ENCODE measurements at regions not wholly inside any gene's neighbourhood (a gene's known extent, or its start where the extent isn't known, plus 50 kb on each side); places are given as distances from the start of the nearest gene placed in this dataset.

DNA sequence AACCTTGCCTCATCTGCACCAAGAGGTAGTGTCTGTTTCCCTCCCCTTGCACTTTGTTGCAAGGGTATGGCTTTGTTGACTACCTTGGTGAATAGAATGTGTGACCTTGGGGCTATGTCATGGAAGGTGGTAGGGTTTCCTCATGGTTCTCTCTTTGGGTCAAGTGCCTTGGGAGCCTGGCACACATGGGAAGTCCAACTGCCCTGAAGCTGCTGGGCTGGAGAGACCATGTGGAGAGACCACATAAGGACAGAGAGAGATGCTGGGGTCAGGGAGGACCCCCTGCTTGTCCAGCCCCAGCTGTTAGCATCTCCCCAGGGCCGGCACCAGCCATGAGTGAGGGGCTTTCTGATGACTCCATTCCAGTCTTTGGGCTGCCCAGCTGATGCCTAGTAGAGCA lies 95.5 kb upstream of the PAX1 start:
- DNase-seq (ENCODE audit: low spot score) = no peak
- H3K27ac Mint-ChIP-seq = no peak overlapping the region
- no peaks in the 10 kb centered on the region for H3F3A ChIP-seq (replicated peaks; ENCODE audit: low read depth)
- no peaks in the 10 kb centered on the region for H3K9me3 Mint-ChIP-seq
- no peak for ATAC-seq
- peaks cover 2% of the 10 kb centered on the region; the same call in 2 of the 3 replicates for H3K4me1 Mint-ChIP-seq
- H3K9me2 ChIP-seq (ENCODE audit: insufficient read depth) = no peaks in the 10 kb centered on the region
- no peaks in the 10 kb centered on the region for H3K79me2 ChIP-seq (replicated peaks; ENCODE audit: insufficient read depth)
- no peak overlapping the region for H3K27ac ChIP-seq (ENCODE audit: low read depth)
- H4K20me1 ChIP-seq (replicated peaks; ENCODE audit: insufficient read depth) = no peaks in the 10 kb centered on the region
- H3K27me3 Mint-ChIP-seq (ENCODE audit: insufficient read depth, low read depth, poor library complexity) = peaks cover 6% of the 10 kb centered on the region
- no peak overlapping the region for H3K4me3 ChIP-seq
- no peaks in the 10 kb centered on the region for H3K36me3 Mint-ChIP-seq (ENCODE audit: low read depth)
- H3K4me1 ChIP-seq (ENCODE audit: insufficient read depth) = no peaks in the 10 kb centered on the region
- no peak overlapping the region for H3K4me2 ChIP-seq
- TF ChIP-seq, protein P1, sequence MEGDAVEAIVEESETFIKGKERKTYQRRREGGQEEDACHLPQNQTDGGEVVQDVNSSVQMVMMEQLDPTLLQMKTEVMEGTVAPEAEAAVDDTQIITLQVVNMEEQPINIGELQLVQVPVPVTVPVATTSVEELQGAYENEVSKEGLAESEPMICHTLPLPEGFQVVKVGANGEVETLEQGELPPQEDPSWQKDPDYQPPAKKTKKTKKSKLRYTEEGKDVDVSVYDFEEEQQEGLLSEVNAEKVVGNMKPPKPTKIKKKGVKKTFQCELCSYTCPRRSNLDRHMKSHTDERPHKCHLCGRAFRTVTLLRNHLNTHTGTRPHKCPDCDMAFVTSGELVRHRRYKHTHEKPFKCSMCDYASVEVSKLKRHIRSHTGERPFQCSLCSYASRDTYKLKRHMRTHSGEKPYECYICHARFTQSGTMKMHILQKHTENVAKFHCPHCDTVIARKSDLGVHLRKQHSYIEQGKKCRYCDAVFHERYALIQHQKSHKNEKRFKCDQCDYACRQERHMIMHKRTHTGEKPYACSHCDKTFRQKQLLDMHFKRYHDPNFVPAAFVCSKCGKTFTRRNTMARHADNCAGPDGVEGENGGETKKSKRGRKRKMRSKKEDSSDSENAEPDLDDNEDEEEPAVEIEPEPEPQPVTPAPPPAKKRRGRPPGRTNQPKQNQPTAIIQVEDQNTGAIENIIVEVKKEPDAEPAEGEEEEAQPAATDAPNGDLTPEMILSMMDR (conservative IDR thresholded peaks at IDR 0.05; ENCODE audit: low read depth in 2 of 2) = no peak
- TF ChIP-seq ZNF114 (CRISPR knock-in tag; IDR thresholded peaks at IDR 0.05) (no peak), NANOG (IDR thresholded peaks at IDR 0.05; ENCODE audit: borderline replicate concordance) (no peak), ZNF331 (CRISPR knock-in tag; IDR thresholded peaks at IDR 0.05; ENCODE audit: low read depth) (no peak), EZH2 (IDR thresholded peaks at IDR 0.05; ENCODE audit: low read depth, unreplicated experiment) (no peak), POLR2AphosphoS5 (IDR thresholded peaks at IDR 0.05; ENCODE audit: low read depth) (no peak), EZH2phosphoT487 (IDR thresholded peaks at IDR 0.05; ENCODE audit: unreplicated experiment) (no peak), CREB1 (CRISPR knock-in tag; IDR thresholded peaks at IDR 0.05; ENCODE audit: low read depth) (no peak), JUNB (IDR thresholded peaks at IDR 0.05; ENCODE audit: unreplicated experiment) (no peak), STAT1 (IDR thresholded peaks at IDR 0.05; ENCODE audit: unreplicated experiment) (no peak)
- TF ChIP-seq, protein P2, sequence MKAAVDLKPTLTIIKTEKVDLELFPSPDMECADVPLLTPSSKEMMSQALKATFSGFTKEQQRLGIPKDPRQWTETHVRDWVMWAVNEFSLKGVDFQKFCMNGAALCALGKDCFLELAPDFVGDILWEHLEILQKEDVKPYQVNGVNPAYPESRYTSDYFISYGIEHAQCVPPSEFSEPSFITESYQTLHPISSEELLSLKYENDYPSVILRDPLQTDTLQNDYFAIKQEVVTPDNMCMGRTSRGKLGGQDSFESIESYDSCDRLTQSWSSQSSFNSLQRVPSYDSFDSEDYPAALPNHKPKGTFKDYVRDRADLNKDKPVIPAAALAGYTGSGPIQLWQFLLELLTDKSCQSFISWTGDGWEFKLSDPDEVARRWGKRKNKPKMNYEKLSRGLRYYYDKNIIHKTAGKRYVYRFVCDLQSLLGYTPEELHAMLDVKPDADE (IDR thresholded peaks at IDR 0.05) = no peak
- TF ChIP-seq, protein P3, sequence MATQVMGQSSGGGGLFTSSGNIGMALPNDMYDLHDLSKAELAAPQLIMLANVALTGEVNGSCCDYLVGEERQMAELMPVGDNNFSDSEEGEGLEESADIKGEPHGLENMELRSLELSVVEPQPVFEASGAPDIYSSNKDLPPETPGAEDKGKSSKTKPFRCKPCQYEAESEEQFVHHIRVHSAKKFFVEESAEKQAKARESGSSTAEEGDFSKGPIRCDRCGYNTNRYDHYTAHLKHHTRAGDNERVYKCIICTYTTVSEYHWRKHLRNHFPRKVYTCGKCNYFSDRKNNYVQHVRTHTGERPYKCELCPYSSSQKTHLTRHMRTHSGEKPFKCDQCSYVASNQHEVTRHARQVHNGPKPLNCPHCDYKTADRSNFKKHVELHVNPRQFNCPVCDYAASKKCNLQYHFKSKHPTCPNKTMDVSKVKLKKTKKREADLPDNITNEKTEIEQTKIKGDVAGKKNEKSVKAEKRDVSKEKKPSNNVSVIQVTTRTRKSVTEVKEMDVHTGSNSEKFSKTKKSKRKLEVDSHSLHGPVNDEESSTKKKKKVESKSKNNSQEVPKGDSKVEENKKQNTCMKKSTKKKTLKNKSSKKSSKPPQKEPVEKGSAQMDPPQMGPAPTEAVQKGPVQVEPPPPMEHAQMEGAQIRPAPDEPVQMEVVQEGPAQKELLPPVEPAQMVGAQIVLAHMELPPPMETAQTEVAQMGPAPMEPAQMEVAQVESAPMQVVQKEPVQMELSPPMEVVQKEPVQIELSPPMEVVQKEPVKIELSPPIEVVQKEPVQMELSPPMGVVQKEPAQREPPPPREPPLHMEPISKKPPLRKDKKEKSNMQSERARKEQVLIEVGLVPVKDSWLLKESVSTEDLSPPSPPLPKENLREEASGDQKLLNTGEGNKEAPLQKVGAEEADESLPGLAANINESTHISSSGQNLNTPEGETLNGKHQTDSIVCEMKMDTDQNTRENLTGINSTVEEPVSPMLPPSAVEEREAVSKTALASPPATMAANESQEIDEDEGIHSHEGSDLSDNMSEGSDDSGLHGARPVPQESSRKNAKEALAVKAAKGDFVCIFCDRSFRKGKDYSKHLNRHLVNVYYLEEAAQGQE (IDR thresholded peaks at IDR 0.05; ENCODE audit: unreplicated experiment) = no peak
- TF ChIP-seq, protein P4, sequence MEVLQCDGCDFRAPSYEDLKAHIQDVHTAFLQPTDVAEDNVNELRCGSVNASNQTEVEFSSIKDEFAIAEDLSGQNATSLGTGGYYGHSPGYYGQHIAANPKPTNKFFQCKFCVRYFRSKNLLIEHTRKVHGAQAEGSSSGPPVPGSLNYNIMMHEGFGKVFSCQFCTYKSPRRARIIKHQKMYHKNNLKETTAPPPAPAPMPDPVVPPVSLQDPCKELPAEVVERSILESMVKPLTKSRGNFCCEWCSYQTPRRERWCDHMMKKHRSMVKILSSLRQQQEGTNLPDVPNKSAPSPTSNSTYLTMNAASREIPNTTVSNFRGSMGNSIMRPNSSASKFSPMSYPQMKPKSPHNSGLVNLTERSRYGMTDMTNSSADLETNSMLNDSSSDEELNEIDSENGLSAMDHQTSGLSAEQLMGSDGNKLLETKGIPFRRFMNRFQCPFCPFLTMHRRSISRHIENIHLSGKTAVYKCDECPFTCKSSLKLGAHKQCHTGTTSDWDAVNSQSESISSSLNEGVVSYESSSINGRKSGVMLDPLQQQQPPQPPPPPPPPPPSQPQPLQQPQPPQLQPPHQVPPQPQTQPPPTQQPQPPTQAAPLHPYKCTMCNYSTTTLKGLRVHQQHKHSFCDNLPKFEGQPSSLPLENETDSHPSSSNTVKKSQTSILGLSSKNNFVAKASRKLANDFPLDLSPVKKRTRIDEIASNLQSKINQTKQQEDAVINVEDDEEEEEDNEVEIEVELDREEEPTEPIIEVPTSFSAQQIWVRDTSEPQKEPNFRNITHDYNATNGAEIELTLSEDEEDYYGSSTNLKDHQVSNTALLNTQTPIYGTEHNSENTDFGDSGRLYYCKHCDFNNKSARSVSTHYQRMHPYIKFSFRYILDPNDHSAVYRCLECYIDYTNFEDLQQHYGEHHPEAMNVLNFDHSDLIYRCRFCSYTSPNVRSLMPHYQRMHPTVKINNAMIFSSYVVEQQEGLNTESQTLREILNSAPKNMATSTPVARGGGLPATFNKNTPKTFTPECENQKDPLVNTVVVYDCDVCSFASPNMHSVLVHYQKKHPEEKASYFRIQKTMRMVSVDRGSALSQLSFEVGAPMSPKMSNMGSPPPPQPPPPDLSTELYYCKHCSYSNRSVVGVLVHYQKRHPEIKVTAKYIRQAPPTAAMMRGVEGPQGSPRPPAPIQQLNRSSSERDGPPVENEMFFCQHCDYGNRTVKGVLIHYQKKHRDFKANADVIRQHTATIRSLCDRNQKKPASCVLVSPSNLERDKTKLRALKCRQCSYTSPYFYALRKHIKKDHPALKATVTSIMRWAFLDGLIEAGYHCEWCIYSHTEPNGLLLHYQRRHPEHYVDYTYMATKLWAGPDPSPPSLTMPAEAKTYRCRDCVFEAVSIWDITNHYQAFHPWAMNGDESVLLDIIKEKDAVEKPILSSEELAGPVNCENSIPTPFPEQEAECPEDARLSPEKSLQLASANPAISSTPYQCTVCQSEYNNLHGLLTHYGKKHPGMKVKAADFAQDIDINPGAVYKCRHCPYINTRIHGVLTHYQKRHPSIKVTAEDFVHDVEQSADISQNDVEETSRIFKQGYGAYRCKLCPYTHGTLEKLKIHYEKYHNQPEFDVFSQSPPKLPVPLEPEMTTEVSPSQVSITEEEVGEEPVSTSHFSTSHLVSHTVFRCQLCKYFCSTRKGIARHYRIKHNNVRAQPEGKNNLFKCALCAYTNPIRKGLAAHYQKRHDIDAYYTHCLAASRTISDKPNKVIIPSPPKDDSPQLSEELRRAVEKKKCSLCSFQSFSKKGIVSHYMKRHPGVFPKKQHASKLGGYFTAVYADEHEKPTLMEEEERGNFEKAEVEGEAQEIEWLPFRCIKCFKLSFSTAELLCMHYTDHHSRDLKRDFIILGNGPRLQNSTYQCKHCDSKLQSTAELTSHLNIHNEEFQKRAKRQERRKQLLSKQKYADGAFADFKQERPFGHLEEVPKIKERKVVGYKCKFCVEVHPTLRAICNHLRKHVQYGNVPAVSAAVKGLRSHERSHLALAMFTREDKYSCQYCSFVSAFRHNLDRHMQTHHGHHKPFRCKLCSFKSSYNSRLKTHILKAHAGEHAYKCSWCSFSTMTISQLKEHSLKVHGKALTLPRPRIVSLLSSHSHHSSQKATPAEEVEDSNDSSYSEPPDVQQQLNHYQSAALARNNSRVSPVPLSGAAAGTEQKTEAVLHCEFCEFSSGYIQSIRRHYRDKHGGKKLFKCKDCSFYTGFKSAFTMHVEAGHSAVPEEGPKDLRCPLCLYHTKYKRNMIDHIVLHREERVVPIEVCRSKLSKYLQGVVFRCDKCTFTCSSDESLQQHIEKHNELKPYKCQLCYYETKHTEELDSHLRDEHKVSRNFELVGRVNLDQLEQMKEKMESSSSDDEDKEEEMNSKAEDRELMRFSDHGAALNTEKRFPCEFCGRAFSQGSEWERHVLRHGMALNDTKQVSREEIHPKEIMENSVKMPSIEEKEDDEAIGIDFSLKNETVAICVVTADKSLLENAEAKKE (CRISPR knock-in tag; IDR thresholded peaks at IDR 0.05) = no peak
- no peaks in the 10 kb centered on the region for H3K27me3 ChIP-seq (ENCODE audit: insufficient read depth)
- H3K36me3 ChIP-seq (ENCODE audit: insufficient read depth) = no peaks in the 10 kb centered on the region
- no peak overlapping the region for H3K4me3 Mint-ChIP-seq
- H2AFZ ChIP-seq = no peak overlapping the region
